ENCODE measurements at regions not wholly inside any gene's neighbourhood (a gene's known extent, or its start where the extent isn't known, plus 50 kb on each side); places are given as distances from the start of the nearest gene placed in this dataset.

GRCh38 chr4:20575486-20575885 is 124.8 kb upstream of the PACRGL start:
- Mint-ChIP-seq H3K9me3 (no peaks in the 10 kb centered on the region), H3K27ac (no peak overlapping the region), H3K4me3 (no peak overlapping the region), H3K4me1 (no peaks in the 10 kb centered on the region), H3K36me3 (ENCODE audit: low read depth) (no peaks in the 10 kb centered on the region), H3K27me3 (peaks cover 3% of the 10 kb centered on the region)
- no peak for ATAC-seq (replicated peaks)

GRCh38 chr4:20576861-20577260 is 123.4 kb upstream of the PACRGL start:
- Mint-ChIP-seq H3K36me3 (ENCODE audit: low read depth) (no peaks in the 10 kb centered on the region), H3K27me3 (peaks cover 3% of the 10 kb centered on the region), H3K4me3 (no peak overlapping the region), H3K27ac (no peak overlapping the region), H3K9me3 (no peaks in the 10 kb centered on the region), H3K4me1 (no peaks in the 10 kb centered on the region)
- ATAC-seq (replicated peaks): no peak

DNA sequence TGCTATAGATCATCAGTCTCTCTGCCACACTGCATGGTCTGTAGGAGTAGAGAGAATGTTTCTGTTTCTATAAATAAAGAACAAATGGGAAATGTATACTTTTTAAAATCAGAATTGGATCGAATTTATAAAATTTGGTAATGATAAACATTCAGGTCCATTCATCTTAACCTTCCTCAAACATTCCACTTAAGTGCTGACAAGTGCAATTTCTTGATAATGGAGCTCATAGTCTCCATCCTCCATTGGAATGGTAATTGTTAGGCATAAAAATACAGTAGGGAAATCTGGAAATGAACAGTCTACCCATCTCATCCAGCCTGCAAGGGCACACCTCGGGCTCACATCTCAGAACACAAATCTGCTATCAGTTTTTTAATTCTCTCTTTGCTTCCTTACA is 122.6 kb upstream of the PACRGL start:
- H3K27me3 Mint-ChIP-seq: peaks cover 7% of the 10 kb centered on the region
- no peak for ATAC-seq (replicated peaks)
- no peak overlapping the region for H3K4me3 Mint-ChIP-seq
- H3K36me3 Mint-ChIP-seq (ENCODE audit: low read depth): no peaks in the 10 kb centered on the region
- H3K4me1 Mint-ChIP-seq: no peaks in the 10 kb centered on the region
- no peaks in the 10 kb centered on the region for H3K9me3 Mint-ChIP-seq
- H3K27ac Mint-ChIP-seq: no peak overlapping the region

- Mint-ChIP-seq H3K9me3 (peaks cover 3% of the 10 kb centered on the region), H3K27me3 (peaks cover 8% of the 10 kb centered on the region), H3K4me3 (no peak overlapping the region), H3K4me1 (no peaks in the 10 kb centered on the region), H3K36me3 (ENCODE audit: low read depth) (no peaks in the 10 kb centered on the region), H3K27ac (no peak overlapping the region)
- ATAC-seq (replicated peaks): no peak
Measured at GRCh38 chr4:20580907-20581306, 119.4 kb upstream of the PACRGL start.

DNA sequence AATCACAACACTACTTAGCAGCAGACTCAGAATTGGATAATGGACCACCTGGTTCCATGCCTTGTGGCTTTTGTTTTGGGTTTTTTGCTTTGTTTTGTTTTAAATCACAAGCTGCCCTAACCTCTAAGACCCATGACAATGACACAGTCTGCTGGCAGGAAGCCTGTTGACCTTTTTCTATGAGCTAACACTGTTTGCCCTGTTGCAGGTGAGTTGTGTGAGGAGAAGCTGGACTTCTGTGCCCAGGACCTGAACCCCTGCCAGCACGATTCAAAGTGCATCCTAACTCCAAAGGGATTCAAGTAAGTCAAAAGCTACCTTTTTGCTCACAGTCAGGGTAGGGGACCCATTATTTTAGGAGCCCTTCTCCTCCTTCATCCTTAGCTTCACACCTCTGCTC is 110.8 kb upstream of the PACRGL start:
- Mint-ChIP-seq H3K4me1 (no peaks in the 10 kb centered on the region), H3K9me3 (no peaks in the 10 kb centered on the region), H3K27ac (no peak overlapping the region), H3K4me3 (no peak overlapping the region), H3K27me3 (no peaks in the 10 kb centered on the region), H3K36me3 (ENCODE audit: low read depth) (no peaks in the 10 kb centered on the region)
- ATAC-seq (replicated peaks): no peak

GRCh38 chr4:20590849-20591248 is 109.4 kb upstream of the PACRGL start:
- Mint-ChIP-seq H3K36me3 (ENCODE audit: low read depth) (no peaks in the 10 kb centered on the region), H3K27me3 (no peaks in the 10 kb centered on the region), H3K9me3 (no peaks in the 10 kb centered on the region), H3K27ac (no peak overlapping the region), H3K4me1 (no peaks in the 10 kb centered on the region), H3K4me3 (no peak overlapping the region)
- no peak for ATAC-seq (replicated peaks)

- H3K9me3 Mint-ChIP-seq: no peaks in the 10 kb centered on the region
- no peak overlapping the region for H3K27ac Mint-ChIP-seq
- H3K27me3 Mint-ChIP-seq: no peaks in the 10 kb centered on the region
- ATAC-seq (replicated peaks): no peak
- no peaks in the 10 kb centered on the region for H3K36me3 Mint-ChIP-seq (ENCODE audit: low read depth)
- H3K4me3 Mint-ChIP-seq: no peak overlapping the region
- H3K4me1 Mint-ChIP-seq: no peaks in the 10 kb centered on the region
Measured at GRCh38 chr4:20591571-20591970, 108.7 kb upstream of the PACRGL start.

- Mint-ChIP-seq H3K27me3 (no peaks in the 10 kb centered on the region), H3K4me3 (no peak overlapping the region), H3K36me3 (ENCODE audit: low read depth) (no peaks in the 10 kb centered on the region), H3K4me1 (no peaks in the 10 kb centered on the region), H3K9me3 (no peaks in the 10 kb centered on the region), H3K27ac (no peak overlapping the region)
- no peak for ATAC-seq (replicated peaks)
Measured at GRCh38 chr4:20592013-20592412, 108.2 kb upstream of the PACRGL start.

DNA sequence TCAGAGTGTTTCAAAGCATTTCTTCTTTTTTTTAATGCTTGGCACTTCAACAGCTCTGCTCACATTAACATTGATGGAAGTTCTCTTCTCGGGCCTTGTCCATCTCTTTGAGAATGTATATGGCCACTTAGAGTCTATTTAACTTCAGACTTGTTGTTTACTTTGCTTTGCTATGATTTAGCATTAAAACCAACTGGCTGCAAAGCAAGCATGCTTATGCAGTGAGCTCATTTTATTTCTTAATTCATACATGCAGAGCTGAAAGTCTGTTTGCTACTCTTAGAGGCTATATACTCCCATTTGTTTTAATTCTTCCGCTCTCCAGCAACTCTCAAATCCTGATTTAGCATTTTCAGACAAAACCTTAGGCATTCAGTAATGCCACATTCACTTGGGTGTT is 107.6 kb upstream of the PACRGL start:
- no peaks in the 10 kb centered on the region for H3K36me3 Mint-ChIP-seq (ENCODE audit: low read depth)
- ATAC-seq (replicated peaks): no peak
- no peaks in the 10 kb centered on the region for H3K27me3 Mint-ChIP-seq
- H3K9me3 Mint-ChIP-seq: no peaks in the 10 kb centered on the region
- H3K27ac Mint-ChIP-seq: no peak overlapping the region
- no peak overlapping the region for H3K4me3 Mint-ChIP-seq
- no peaks in the 10 kb centered on the region for H3K4me1 Mint-ChIP-seq

DNA sequence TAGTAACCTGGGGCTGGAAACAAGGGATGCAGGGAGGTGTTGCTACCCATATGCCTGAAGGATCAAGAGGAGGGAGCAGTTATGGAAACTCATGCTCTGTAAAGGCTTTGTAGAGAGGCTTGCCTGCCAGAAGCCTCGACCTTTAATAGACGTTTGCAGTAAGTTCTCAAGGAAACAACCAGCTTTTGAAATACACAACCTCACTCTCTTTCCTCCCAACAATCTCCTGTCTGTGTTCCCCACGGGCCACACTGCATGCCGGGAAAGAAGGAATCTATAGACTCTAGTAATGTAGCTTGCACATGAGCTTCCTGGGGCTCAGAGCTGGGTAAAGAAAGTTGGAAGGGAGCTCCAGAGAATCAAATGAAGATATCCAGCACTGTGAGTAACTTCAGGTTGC is 101.6 kb upstream of the PACRGL start:
- Mint-ChIP-seq H3K27ac (no peak overlapping the region), H3K27me3 (peaks cover 3% of the 10 kb centered on the region), H3K4me1 (no peaks in the 10 kb centered on the region), H3K9me3 (no peaks in the 10 kb centered on the region), H3K36me3 (ENCODE audit: low read depth) (no peaks in the 10 kb centered on the region), H3K4me3 (no peak overlapping the region)
- no peak for ATAC-seq (replicated peaks)

DNA sequence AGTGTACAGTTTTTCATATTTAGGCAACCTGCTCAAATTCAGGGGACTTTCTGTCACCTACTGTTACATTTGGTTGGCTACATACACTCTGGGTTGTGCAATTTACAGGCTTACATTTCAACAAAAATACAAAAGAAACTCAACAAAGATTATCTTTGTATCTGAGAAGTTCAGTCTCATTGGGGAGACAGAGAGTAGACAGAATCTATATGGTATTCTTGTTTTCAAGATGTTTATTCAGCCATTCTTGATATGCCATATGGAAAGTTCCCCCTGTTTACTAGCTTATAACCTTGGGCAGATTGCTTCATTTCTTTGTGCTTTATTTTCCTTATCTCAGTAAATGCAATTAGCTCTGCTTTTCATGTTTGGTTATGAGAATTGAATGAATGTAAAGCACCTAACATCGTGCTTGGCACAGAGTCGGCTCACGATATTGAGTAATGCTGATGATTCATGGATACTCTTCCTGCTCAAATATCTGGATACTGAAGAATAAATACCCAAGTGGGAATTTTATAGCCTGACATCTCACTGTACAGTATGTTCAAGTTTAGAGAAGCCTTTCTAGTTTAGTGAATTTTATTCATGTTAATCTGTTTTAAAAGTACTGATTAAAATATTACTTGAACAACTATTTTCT is 96.5 kb upstream of the PACRGL start:
- Mint-ChIP-seq H3K4me1 (no peaks in the 10 kb centered on the region), H3K36me3 (ENCODE audit: low read depth) (no peaks in the 10 kb centered on the region), H3K4me3 (no peak overlapping the region), H3K27me3 (peaks cover under 1% of the 10 kb centered on the region), H3K27ac (no peak overlapping the region), H3K9me3 (no peaks in the 10 kb centered on the region)
- ATAC-seq (replicated peaks): no peak

- H3K27me3 Mint-ChIP-seq: peaks cover 5% of the 10 kb centered on the region
- no peaks in the 10 kb centered on the region for H3K9me3 Mint-ChIP-seq
- ATAC-seq (replicated peaks): no peak
- no peaks in the 10 kb centered on the region for H3K36me3 Mint-ChIP-seq (ENCODE audit: low read depth)
- H3K4me3 Mint-ChIP-seq: no peak overlapping the region
- H3K27ac Mint-ChIP-seq: no peak overlapping the region
- H3K4me1 Mint-ChIP-seq: no peaks in the 10 kb centered on the region
Measured at GRCh38 chr4:20612313-20612712, 87.9 kb upstream of the PACRGL start.

DNA sequence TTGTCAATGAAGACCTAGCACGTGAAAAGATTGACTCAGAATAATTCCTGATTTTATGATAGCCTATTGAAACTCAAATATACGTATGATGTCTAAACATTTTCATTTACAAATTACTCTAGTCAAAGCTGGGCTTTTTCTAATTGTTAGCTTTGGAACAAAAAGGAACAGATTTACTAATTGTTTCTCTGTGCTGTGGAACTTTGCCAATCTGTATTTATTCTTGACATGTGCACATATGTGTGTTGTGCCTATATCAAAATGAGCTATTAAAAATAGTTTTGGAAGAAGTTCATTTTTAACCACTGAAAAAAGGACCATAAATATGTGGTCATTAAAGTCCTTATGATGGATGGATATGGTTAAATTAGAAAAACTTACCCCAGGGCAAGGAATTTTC is 85.4 kb upstream of the PACRGL start:
- Mint-ChIP-seq H3K36me3 (ENCODE audit: low read depth) (no peaks in the 10 kb centered on the region), H3K27me3 (no peaks in the 10 kb centered on the region), H3K4me1 (no peaks in the 10 kb centered on the region), H3K4me3 (no peak overlapping the region), H3K9me3 (no peaks in the 10 kb centered on the region), H3K27ac (no peak overlapping the region)
- ATAC-seq (replicated peaks): no peak

GRCh38 chr4:20615486-20616260 is 84.6 kb upstream of the PACRGL start:
- H3K9me3 Mint-ChIP-seq: no peaks in the 10 kb centered on the region
- no peak for ATAC-seq (replicated peaks)
- no peaks in the 10 kb centered on the region for H3K36me3 Mint-ChIP-seq (ENCODE audit: low read depth)
- no peaks in the 10 kb centered on the region for H3K4me1 Mint-ChIP-seq
- no peaks in the 10 kb centered on the region for H3K27me3 Mint-ChIP-seq
- no peak overlapping the region for H3K4me3 Mint-ChIP-seq
- no peak overlapping the region for H3K27ac Mint-ChIP-seq

- no peaks in the 10 kb centered on the region for H3K9me3 Mint-ChIP-seq
- ATAC-seq (replicated peaks): no peak
- H3K27ac Mint-ChIP-seq: no peak overlapping the region
- H3K27me3 Mint-ChIP-seq: no peaks in the 10 kb centered on the region
- H3K4me1 Mint-ChIP-seq: no peaks in the 10 kb centered on the region
- no peak overlapping the region for H3K4me3 Mint-ChIP-seq
- no peaks in the 10 kb centered on the region for H3K36me3 Mint-ChIP-seq (ENCODE audit: low read depth)
Measured at GRCh38 chr4:20616313-20616712, 83.9 kb upstream of the PACRGL start.

Measured in activated T-helper 17 cell treated with anti-CD3 and anti-CD28 coated beads, Interleukin-2, amount 50 U/mL, for 72 hours (primary cell).